HL-60 (cell line): ENCODE measurements at regions not wholly inside any gene's neighbourhood (a gene's known extent, or its start where the extent isn't known, plus 50 kb on each side); places are given as distances from the start of the nearest gene placed in this dataset.

Source experiments
- DNase-seq, 2 experiments: peaks; one replicate each; pipeline ENCODE4 v3.0.0-alpha.2; 2010 to 2020; ENCODE audit warnings: low read depth in 1 of 2, low spot score in 1 of 2
- H3K27ac ChIP-seq: fragments of 250-450 bp; sonication (Bioruptor Pico); replicated peaks from 2 replicates; pipeline ENCODE4 v1.5.1; 2020; ENCODE audit warnings: mild to moderate bottlenecking, moderate library complexity
- H3K27me3 ChIP-seq: fragments of 250-450 bp; sonication (Bioruptor Pico); 2 replicates; pipeline ENCODE4 v1.5.1; 2021; ENCODE audit warnings: mild to moderate bottlenecking, moderate library complexity; ENCODE audit not compliant: insufficient read depth, poor library complexity, severe bottlenecking
- H3K4me3 ChIP-seq: replicated peaks from 2 replicates; pipeline ENCODE4 v1.5.1; 2011; ENCODE audit warnings: mild to moderate bottlenecking, control low read depth, low read length; ENCODE audit not compliant: insufficient read depth
- CTCF ChIP-seq: IDR thresholded peaks from one replicate; pipeline ENCODE4 v1.5.1; 2011; ENCODE audit warnings: low read length, control low read depth, inconsistent platforms; ENCODE audit not compliant: insufficient read depth
- GABPA ChIP-seq: IDR thresholded peaks from 2 replicates; pipeline ENCODE4 v1.6.1; 2012; ENCODE audit warnings: low read depth
- POLR2AphosphoS5 ChIP-seq: IDR thresholded peaks from 2 replicates; pipeline ENCODE4 v1.6.1; 2012; ENCODE audit warnings: low read depth
- REST ChIP-seq: IDR thresholded peaks from 2 replicates; pipeline ENCODE4 v1.6.1; 2012; ENCODE audit warnings: low read depth; ENCODE audit not compliant: insufficient replicate concordance
- SPI1 ChIP-seq: IDR thresholded peaks from 2 replicates; pipeline ENCODE4 v1.6.1; 2012; ENCODE audit warnings: low read depth, mild to moderate bottlenecking, borderline replicate concordance

- Histone ChIP-seq H3K27me3 (no peaks in the 10 kb centered on the region), H3K27ac (peak overlapping the region; percentile 72), H3K4me3 (no peak overlapping the region)
- DNase-seq: no peak
- no peak for TF ChIP-seq POLR2AphosphoS5
- no peak for TF ChIP-seq GABPA
- no peak for TF ChIP-seq CTCF
- TF ChIP-seq REST: no peak
- no peak for TF ChIP-seq SPI1
These were observed 779.4 kb downstream of the TUSC7 start for GRCh38 chr3:117488983-117489382.

GRCh38 chr3:117489663-117490079 is 780.1 kb downstream of the TUSC7 start:
- H3K4me3 ChIP-seq: no peak overlapping the region
- TF ChIP-seq POLR2AphosphoS5 (no peak), REST (no peak), CTCF (no peak), SPI1 (no peak), GABPA (no peak)
- H3K27me3 ChIP-seq: no peaks in the 10 kb centered on the region
- no peak for DNase-seq
- H3K27ac ChIP-seq: peak overlapping the region; percentile 72

- no peak overlapping the region for H3K4me3 ChIP-seq
- H3K27ac ChIP-seq: peak overlapping the region; percentile 72
- DNase-seq: peak; percentile 4 to 40
- TF ChIP-seq POLR2AphosphoS5 (no peak), REST (no peak), CTCF (no peak), SPI1 (no peak), GABPA (no peak)
- H3K27me3 ChIP-seq: no peaks in the 10 kb centered on the region
These were observed 781.1 kb downstream of the TUSC7 start for GRCh38 chr3:117490716-117491115.
